Vagina (tissue), 2 donors: ENCODE measurements at regions not wholly inside any gene's neighbourhood (a gene's known extent, or its start where the extent isn't known, plus 50 kb on each side); places are given as distances from the start of the nearest gene placed in this dataset.

Experiments
- CTCF ChIP-seq, 3 experiments: fragments of 450-650 bp in 2 of 3; fragments of 200-600 bp in 1 of 3; sonication (generic) in 1 of 3; IDR thresholded peaks; one replicate each; pipeline ENCODE4 v1.5.1; 2017 to 2019; ENCODE audit warnings: antibody characterized with exemption in 3 of 3, mild to moderate bottlenecking in 2 of 3, moderate library complexity in 2 of 3
- POLR2AphosphoS5 ChIP-seq, 2 donors: sonication (generic); formaldehyde crosslinking; IDR thresholded peaks; one replicate each; pipeline ENCODE4 v1.9.0; 2017; ENCODE audit warnings: antibody characterized with exemption in 2 of 2, mild to moderate bottlenecking in 2 of 2, low read depth in 1 of 2; ENCODE audit not compliant: insufficient read depth in 1 of 2

DNA sequence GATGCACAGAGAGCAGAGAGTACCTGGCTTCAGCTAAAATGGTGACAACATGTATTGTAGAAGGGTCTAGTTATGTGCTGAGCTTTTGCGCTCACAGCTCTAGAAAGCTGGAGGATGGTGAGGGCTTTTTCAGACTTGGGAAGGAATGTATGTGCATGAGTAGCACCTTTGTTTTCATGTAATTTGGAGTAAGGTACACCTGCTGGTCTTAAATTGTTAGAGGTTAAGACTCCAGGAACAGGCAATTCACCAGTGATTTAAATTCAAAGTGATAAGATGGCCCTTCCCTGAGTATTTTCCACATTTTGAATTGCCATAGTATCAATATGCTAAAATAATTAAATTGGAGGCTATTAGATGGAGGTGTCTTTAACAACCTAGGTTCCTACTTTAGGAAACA, 436.4 kb upstream of the GOLIM4 start:
- TF ChIP-seq CTCF (IDR thresholded peaks at IDR 0.05), result no peak
- no peak for TF ChIP-seq POLR2AphosphoS5 (IDR thresholded peaks at IDR 0.05; ENCODE audit: insufficient read depth in 1 of 2, low read depth in 1 of 2)
